Loucy (cell line): ENCODE measurements at regions not wholly inside any gene's neighbourhood (a gene's known extent, or its start where the extent isn't known, plus 50 kb on each side); places are given as distances from the start of the nearest gene placed in this dataset.
"Not testable (repeated sequence)": the region's sequence is repeated elsewhere in the genome, so short reads cannot be mapped to it uniquely, and the experiment has no call there.

ENCODE experiments used
- H2AFZ ChIP-seq: fragments of 200-600 bp; sonication (generic); 2 replicates; pipeline ENCODE4 v1.6.0; 2016; ENCODE audit warnings: antibody characterized with exemption, mild to moderate bottlenecking, low read length, moderate library complexity
- H3F3A ChIP-seq: fragments of 200-600 bp; 2 replicates; pipeline ENCODE4 v1.6.0; 2016; ENCODE audit warnings: antibody characterized with exemption, low read depth, mild to moderate bottlenecking
- H3K27me3 ChIP-seq: fragments of 200-600 bp; sonication (generic); 2 replicates; pipeline ENCODE4 v1.6.1; 2014; ENCODE audit warnings: low read length, mild to moderate bottlenecking; ENCODE audit not compliant: insufficient read depth, poor library complexity, severe bottlenecking
- H3K36me3 ChIP-seq: fragments of 200-600 bp; sonication (generic); 2 replicates; pipeline ENCODE4 v1.6.1; 2016; ENCODE audit warnings: low read length; ENCODE audit not compliant: insufficient read depth
- H3K4me1 ChIP-seq: fragments of 200-600 bp; sonication (generic); 2 replicates; pipeline ENCODE4 v1.5.1; 2014; ENCODE audit warnings: low read length, mild to moderate bottlenecking; ENCODE audit not compliant: insufficient read depth, poor library complexity, severe bottlenecking
- H3K4me2 ChIP-seq: fragments of 200-600 bp; sonication (generic); 2 replicates; pipeline ENCODE4 v1.6.0; 2014; ENCODE audit warnings: antibody characterized with exemption, low read length, low read depth, mild to moderate bottlenecking; ENCODE audit not compliant: poor library complexity, severe bottlenecking
- H3K4me3 ChIP-seq: fragments of 200-600 bp; sonication (generic); 2 replicates; pipeline ENCODE4 v1.5.1; 2014; ENCODE audit warnings: low read length, mild to moderate bottlenecking, mixed read lengths; ENCODE audit not compliant: poor library complexity, severe bottlenecking
- H3K79me2 ChIP-seq: fragments of 200-600 bp; sonication (generic); 2 replicates; pipeline ENCODE4 v1.6.1; 2014; ENCODE audit warnings: low read length; ENCODE audit not compliant: insufficient read depth
- H3K9ac ChIP-seq: fragments of 200-600 bp; sonication (generic); 2 replicates; pipeline ENCODE4 v1.6.0; 2014; ENCODE audit warnings: mild to moderate bottlenecking, low read depth, low read length, moderate library complexity; ENCODE audit not compliant: poor library complexity, severe bottlenecking
- H3K9me2 ChIP-seq: fragments of 200-600 bp; sonication (generic); replicated peaks from 2 replicates; pipeline ENCODE4 v1.6.1; 2016; ENCODE audit warnings: low read depth, low read length, mixed read lengths
- H3K9me3 ChIP-seq: fragments of 200-600 bp; sonication (generic); 2 replicates; pipeline ENCODE4 v1.6.1; 2014; ENCODE audit warnings: mild to moderate bottlenecking, antibody characterized with exemption, low read length, low read depth; ENCODE audit not compliant: insufficient read depth
- H4K20me1 ChIP-seq: fragments of 200-600 bp; sonication (generic); 2 replicates; pipeline ENCODE4 v1.6.0; 2014; ENCODE audit warnings: antibody characterized with exemption, low read length, mild to moderate bottlenecking; ENCODE audit not compliant: insufficient read depth, poor library complexity, severe bottlenecking
- CTCF ChIP-seq: fragments of 200-600 bp; sonication (generic); conservative IDR thresholded peaks from 2 replicates; pipeline ENCODE4 v1.5.1; 2014; ENCODE audit warnings: mild to moderate bottlenecking, antibody characterized with exemption, low read length
- EZH2phosphoT487 ChIP-seq: fragments of 200-600 bp; IDR thresholded peaks from 2 replicates; pipeline ENCODE4 v1.6.1; 2018; ENCODE audit warnings: antibody characterized with exemption, mild to moderate bottlenecking, moderate library complexity, borderline replicate concordance

- Histone ChIP-seq H3K9ac (no peak overlapping the region), H3K9me2 (no peaks in the 10 kb centered on the region), H3K4me1 (no peaks in the 10 kb centered on the region)
Measured at GRCh38 chr15:39034816-39035215, 470.2 kb upstream of the RASGRP1 start.

GRCh38 chr15:39037611-39038010, 473.0 kb upstream of the RASGRP1 start:
- H3K4me2 ChIP-seq, H3K9me2 ChIP-seq, H3K36me3 ChIP-seq, H3K4me1 ChIP-seq, H3K4me3 ChIP-seq, H3K27me3 ChIP-seq, H3K79me2 ChIP-seq, H2AFZ ChIP-seq, H3K9ac ChIP-seq, H3F3A ChIP-seq, H3K9me3 ChIP-seq, H4K20me1 ChIP-seq: not testable (repeated sequence)

More at GRCh38 chr15:39034816-39035215, 470.2 kb upstream of the RASGRP1 start:
- Histone ChIP-seq H3K4me2 (no peak overlapping the region), H2AFZ (no peak overlapping the region), H4K20me1 (no peaks in the 10 kb centered on the region), H3K27me3 (no peaks in the 10 kb centered on the region), H3K36me3 (no peaks in the 10 kb centered on the region), H3K4me3 (no peak overlapping the region), H3F3A (no peaks in the 10 kb centered on the region), H3K79me2 (no peaks in the 10 kb centered on the region), H3K9me3 (no peaks in the 10 kb centered on the region)
- no peak for TF ChIP-seq CTCF

DNA sequence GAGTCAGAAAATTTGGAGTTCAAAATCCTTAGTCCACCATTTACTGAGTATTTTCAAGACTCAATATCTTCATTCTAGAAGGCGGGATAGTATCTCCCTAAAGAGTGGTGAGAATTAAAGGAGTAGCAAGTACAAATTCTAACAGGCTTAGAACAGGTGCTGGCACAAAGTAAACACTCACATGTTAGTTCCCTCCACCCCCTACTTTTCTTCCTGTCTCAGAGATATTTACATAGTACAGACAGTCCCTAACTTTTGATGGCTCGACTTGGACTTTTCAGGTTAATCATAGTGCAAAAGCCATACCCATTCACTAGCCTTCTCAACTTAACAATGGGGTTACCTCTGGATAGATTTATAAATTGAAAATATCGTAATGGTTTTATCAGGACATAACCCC, 476.2 kb upstream of the RASGRP1 start:
- Histone ChIP-seq H3K4me3 (no peak overlapping the region), H3F3A (no peaks in the 10 kb centered on the region), H3K79me2 (no peaks in the 10 kb centered on the region), H3K27me3 (no peaks in the 10 kb centered on the region), H4K20me1 (no peaks in the 10 kb centered on the region), H3K9ac (no peak overlapping the region), H3K4me2 (no peak overlapping the region), H3K36me3 (no peaks in the 10 kb centered on the region), H3K9me2 (no peaks in the 10 kb centered on the region), H3K4me1 (no peaks in the 10 kb centered on the region), H3K9me3 (no peaks in the 10 kb centered on the region), H2AFZ (no peak overlapping the region)
- TF ChIP-seq CTCF (no peak), EZH2phosphoT487 (no peak)

DNA sequence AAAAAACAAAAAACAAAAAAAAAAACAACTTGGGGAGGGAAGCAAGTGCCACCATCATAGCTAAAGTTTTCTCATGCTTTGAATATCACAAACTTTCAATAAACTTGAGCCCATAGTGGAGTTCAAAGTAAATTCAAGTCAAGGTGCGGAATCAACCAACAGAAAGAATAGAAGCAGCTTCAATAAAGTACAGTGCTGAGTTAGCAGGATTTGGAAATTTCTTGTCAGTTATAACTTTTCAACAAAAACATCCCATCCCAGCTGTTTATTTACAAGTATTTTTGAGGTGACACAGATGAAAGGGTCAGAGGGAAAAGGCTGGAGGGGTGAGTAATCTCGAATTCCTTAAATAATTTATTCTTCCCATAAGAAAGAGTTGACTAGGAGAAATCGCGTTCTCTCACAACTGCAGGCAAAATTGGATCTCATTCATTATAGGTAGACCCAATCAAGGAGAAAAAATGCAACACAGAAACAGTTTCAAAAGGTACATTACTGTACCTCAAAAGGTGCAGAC, 477.4 kb upstream of the RASGRP1 start:
- Histone ChIP-seq H3K4me1 (no peaks in the 10 kb centered on the region), H3K36me3 (no peaks in the 10 kb centered on the region), H3F3A (no peaks in the 10 kb centered on the region), H3K9me2 (no peaks in the 10 kb centered on the region), H3K9me3 (no peaks in the 10 kb centered on the region), H3K4me2 (no peak overlapping the region), H4K20me1 (no peaks in the 10 kb centered on the region), H3K4me3 (no peak overlapping the region), H3K79me2 (no peaks in the 10 kb centered on the region), H3K9ac (no peak overlapping the region), H2AFZ (no peak overlapping the region), H3K27me3 (no peaks in the 10 kb centered on the region)
- TF ChIP-seq CTCF (no peak), EZH2phosphoT487 (no peak)
